Keratinocyte (primary cell): ENCODE measurements at regions not wholly inside any gene's neighbourhood (a gene's known extent, or its start where the extent isn't known, plus 50 kb on each side); places are given as distances from the start of the nearest gene placed in this dataset.

ENCODE experiments used
- CTCF ChIP-seq, 3 experiments: IDR thresholded peaks in 1 of 3; conservative IDR thresholded peaks in 1 of 3; optimal IDR thresholded peaks in 1 of 3; 2 replicates in 2 of 3; 3 replicates in 1 of 3; pipeline versions ENCODE3 to v1.5.1; 2011; ENCODE audit warnings: low read length in 3 of 3, mild to moderate bottlenecking in 3 of 3, moderate library complexity in 2 of 3, control low read depth in 1 of 3, inconsistent platforms in 1 of 3; ENCODE audit not compliant: insufficient read depth in 2 of 3; ENCODE audit errors: extremely low read depth in 1 of 3
- EZH2 ChIP-seq: IDR thresholded peaks from one replicate; pipeline ENCODE4 v1.6.1; 2012; ENCODE audit warnings: inconsistent platforms, mild to moderate bottlenecking, low read length, moderate library complexity

- TF ChIP-seq CTCF (optimal IDR thresholded peaks at IDR 0.05 in 1 of 3, IDR thresholded peaks at IDR 0.05 in 1 of 3, conservative IDR thresholded peaks at IDR 0.05 in 1 of 3; ENCODE audit: extremely low read depth in 1 of 3, insufficient read depth in 2 of 3, low read length in 3 of 3) (no peak), EZH2 (no peak)
Observed at GRCh38 chr5:82426464-82427154, 148.5 kb upstream of the RPS23 start.
